HG02885 (cell line): ENCODE measurements at regions not wholly inside any gene's neighbourhood (a gene's known extent, or its start where the extent isn't known, plus 50 kb on each side); places are given as distances from the start of the nearest gene placed in this dataset.

Experiments used
- ATAC-seq: cut with Tn5 transposase; IDR thresholded peaks from one replicate; pipeline ENCODE4 v1.9.1; 2021; ENCODE audit warnings: mild to moderate bottlenecking; ENCODE audit not compliant: unreplicated experiment, poor library complexity

- no peak for ATAC-seq
These were observed 271.5 kb upstream of the TAC1 start for GRCh38 chr7:97460433-97460832.

- ATAC-seq, result no peak
These were observed 270.3 kb upstream of the TAC1 start for GRCh38 chr7:97461596-97461995.

- ATAC-seq, result no peak
These were observed 265.8 kb upstream of the TAC1 start for GRCh38 chr7:97466071-97466470.

- no peak for ATAC-seq
These were observed 264.7 kb upstream of the TAC1 start for GRCh38 chr7:97466999-97467740.

GRCh38 chr7:97468493-97468892 lies 263.4 kb upstream of the TAC1 start:
- ATAC-seq, result no peak

- no peak for ATAC-seq
These were observed 261.2 kb upstream of the TAC1 start for GRCh38 chr7:97470726-97471125.

GRCh38 chr7:97471491-97471890 lies 260.4 kb upstream of the TAC1 start:
- ATAC-seq, result no peak

- no peak for ATAC-seq
These were observed 252.1 kb upstream of the TAC1 start for GRCh38 chr7:97479740-97480290.

GRCh38 chr7:97480772-97481390 lies 251.0 kb upstream of the TAC1 start:
- no peak for ATAC-seq

GRCh38 chr7:97495487-97495886 lies 236.4 kb upstream of the TAC1 start:
- ATAC-seq, result no peak

- peak; percentile 79 for ATAC-seq
These were observed 232.7 kb upstream of the TAC1 start for GRCh38 chr7:97499204-97499603.

- ATAC-seq, result no peak
These were observed 228.4 kb upstream of the TAC1 start for GRCh38 chr7:97503367-97504094.

- peak; percentile 87 for ATAC-seq
These were observed 225.2 kb upstream of the TAC1 start for GRCh38 chr7:97506728-97507127.

GRCh38 chr7:97512441-97513207 lies 219.3 kb upstream of the TAC1 start:
- peak; percentile 50 for ATAC-seq

- peak; percentile 91 for ATAC-seq
These were observed 218.6 kb upstream of the TAC1 start for GRCh38 chr7:97513326-97513725.

- ATAC-seq, result no peak
These were observed 190.7 kb upstream of the TAC1 start for GRCh38 chr7:97541188-97541587.

- ATAC-seq, result no peak
These were observed 175.9 kb upstream of the TAC1 start for GRCh38 chr7:97555857-97556421.

GRCh38 chr7:97565665-97566064 lies 166.2 kb upstream of the TAC1 start:
- no peak for ATAC-seq

- no peak for ATAC-seq
These were observed 158.8 kb upstream of the TAC1 start for GRCh38 chr7:97573065-97573464.

GRCh38 chr7:97576043-97576442 lies 155.8 kb upstream of the TAC1 start:
- no peak for ATAC-seq
